Subcutaneous abdominal adipose tissue (tissue), 5 donors: ENCODE measurements at regions not wholly inside any gene's neighbourhood (a gene's known extent, or its start where the extent isn't known, plus 50 kb on each side); places are given as distances from the start of the nearest gene placed in this dataset.

Source experiments
- H3K27ac ChIP-seq: one replicate; pipeline ENCODE4 v1.7.0; 2013; ENCODE audit warnings: low read depth, mild to moderate bottlenecking, inconsistent platforms, low read length, moderate library complexity
- H3K27me3 ChIP-seq, 5 donors: one replicate each; pipeline ENCODE4 v1.7.0; 2013; ENCODE audit warnings: low read length in 5 of 5, inconsistent platforms in 1 of 5; ENCODE audit not compliant: control insufficient read depth in 5 of 5, insufficient read depth in 4 of 5
- H3K36me3 ChIP-seq, 5 donors: one replicate each; pipeline ENCODE4 v1.7.0; 2013; ENCODE audit warnings: low read length in 5 of 5; ENCODE audit not compliant: control insufficient read depth in 5 of 5, insufficient read depth in 5 of 5
- H3K4me1 ChIP-seq, 5 donors: one replicate each; pipeline ENCODE4 v1.7.0; 2013; ENCODE audit warnings: low read length in 5 of 5, mild to moderate bottlenecking in 3 of 5, moderate library complexity in 1 of 5; ENCODE audit not compliant: control insufficient read depth in 5 of 5, insufficient read depth in 5 of 5
- H3K4me3 ChIP-seq, 5 donors: one replicate each; pipeline ENCODE4 v1.7.0; 2013; ENCODE audit warnings: low read length in 5 of 5, low read depth in 1 of 5
- H3K9ac ChIP-seq, 5 donors: one replicate each; pipeline ENCODE4 v1.7.0; 2013; ENCODE audit warnings: low read length in 5 of 5, mild to moderate bottlenecking in 4 of 5, moderate library complexity in 3 of 5
- H3K9me3 ChIP-seq, 5 donors: one replicate each; pipeline ENCODE4 v1.7.0; 2013; ENCODE audit warnings: low read length in 5 of 5; ENCODE audit not compliant: control insufficient read depth in 5 of 5
- donor health status: healthy.
- donor health status: healthy.
- donor health status: healthy.
- donor health status: healthy.
- donor health status: healthy.

DNA sequence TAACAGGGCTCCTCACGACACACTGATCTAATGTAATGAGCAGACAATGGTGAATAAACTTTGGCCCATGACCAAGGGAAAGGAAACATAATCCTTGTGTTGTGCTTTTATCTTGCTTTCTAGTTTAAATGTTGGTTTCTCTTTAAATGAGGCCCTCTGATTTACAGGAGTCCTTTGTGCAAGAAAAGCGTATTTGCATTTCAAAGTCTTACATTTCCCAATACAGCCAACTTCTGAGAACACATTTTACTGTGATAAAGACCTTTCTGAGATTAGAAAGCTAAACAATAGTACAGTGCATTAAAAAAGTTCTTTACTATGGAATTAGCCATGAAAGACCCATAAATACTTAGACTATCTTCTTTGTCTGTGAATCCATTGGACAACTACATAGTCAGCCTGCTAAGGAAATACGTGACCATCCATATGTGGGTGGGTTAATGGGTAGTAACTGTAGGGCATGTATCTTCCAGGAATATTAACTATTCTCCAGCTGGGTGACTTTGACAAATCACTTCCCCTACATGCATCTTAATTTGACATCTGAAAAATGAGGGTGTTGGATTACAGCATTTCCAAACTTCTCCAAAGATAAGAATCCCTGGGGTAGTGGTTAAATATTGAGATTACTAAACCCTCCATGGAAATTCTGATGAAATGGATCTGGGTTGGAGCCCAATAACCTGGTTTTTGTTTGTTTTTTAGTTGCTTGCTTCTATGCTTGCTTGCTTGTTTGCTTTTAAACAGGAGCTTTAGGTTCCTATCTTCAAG lies 50.3 kb upstream of the USP1 start:
- peak overlapping the region; percentile 70 for H3K27ac ChIP-seq
- no peaks in the 10 kb centered on the region for H3K27me3 ChIP-seq
- no peak overlapping the region for H3K4me3 ChIP-seq
- H3K4me1 ChIP-seq = peaks cover 0 to 34% (median 19%) of the 10 kb centered on the region in 5 donors
- peak overlapping the region in 1 of 5 donors; percentile 2 for H3K9ac ChIP-seq
- H3K9me3 ChIP-seq = no peaks in the 10 kb centered on the region
- H3K36me3 ChIP-seq = no peaks in the 10 kb centered on the region
